Ishikawa (cell line): ENCODE measurements at regions not wholly inside any gene's neighbourhood (a gene's known extent, or its start where the extent isn't known, plus 50 kb on each side); places are given as distances from the start of the nearest gene placed in this dataset.

Experiments
- CEBPB ChIP-seq: IDR thresholded peaks from 2 replicates; pipeline ENCODE4 v1.6.1; 2012
- CREB1 ChIP-seq: IDR thresholded peaks from 2 replicates; pipeline ENCODE4 v1.6.1; 2012; ENCODE audit warnings: low read depth
- EGR1 ChIP-seq: IDR thresholded peaks from 2 replicates; pipeline ENCODE4 v1.6.1; 2012
- EP300 ChIP-seq: IDR thresholded peaks from 2 replicates; pipeline ENCODE4 v1.6.1; 2012; ENCODE audit warnings: borderline replicate concordance
- FOXM1 ChIP-seq: IDR thresholded peaks from 2 replicates; pipeline ENCODE4 v1.6.1; 2012; ENCODE audit warnings: low read depth, borderline replicate concordance
- NFIC ChIP-seq: IDR thresholded peaks from 2 replicates; pipeline ENCODE4 v1.6.1; 2012
- RAD21 ChIP-seq: IDR thresholded peaks from 2 replicates; pipeline ENCODE4 v1.6.1; 2012; ENCODE audit warnings: low read depth
- TAF1 ChIP-seq: IDR thresholded peaks from 2 replicates; pipeline ENCODE4 v1.6.1; 2012; ENCODE audit warnings: low read depth, mild to moderate bottlenecking
- TCF12 ChIP-seq: IDR thresholded peaks from 2 replicates; pipeline ENCODE4 v1.6.1; 2012; ENCODE audit warnings: low read depth
- TEAD4 ChIP-seq: IDR thresholded peaks from 2 replicates; pipeline ENCODE4 v1.6.1; 2012
- YY1 ChIP-seq: IDR thresholded peaks from 2 replicates; pipeline ENCODE4 v1.6.1; 2012; ENCODE audit warnings: low read depth
- ZBTB7A ChIP-seq: IDR thresholded peaks from 2 replicates; pipeline ENCODE4 v1.6.1; 2012; ENCODE audit warnings: low read depth
- TF ChIP-seq, protein P1 (sequence below): IDR thresholded peaks from 2 replicates; pipeline ENCODE4 v1.6.1; 2012
- TF ChIP-seq, protein P2 (sequence below): IDR thresholded peaks from 2 replicates; pipeline ENCODE4 v1.6.1; 2012
- TF ChIP-seq, protein P3 (sequence below): IDR thresholded peaks from 2 replicates; pipeline ENCODE4 v1.6.1; 2012; ENCODE audit warnings: low read depth, mild to moderate bottlenecking

DNA sequence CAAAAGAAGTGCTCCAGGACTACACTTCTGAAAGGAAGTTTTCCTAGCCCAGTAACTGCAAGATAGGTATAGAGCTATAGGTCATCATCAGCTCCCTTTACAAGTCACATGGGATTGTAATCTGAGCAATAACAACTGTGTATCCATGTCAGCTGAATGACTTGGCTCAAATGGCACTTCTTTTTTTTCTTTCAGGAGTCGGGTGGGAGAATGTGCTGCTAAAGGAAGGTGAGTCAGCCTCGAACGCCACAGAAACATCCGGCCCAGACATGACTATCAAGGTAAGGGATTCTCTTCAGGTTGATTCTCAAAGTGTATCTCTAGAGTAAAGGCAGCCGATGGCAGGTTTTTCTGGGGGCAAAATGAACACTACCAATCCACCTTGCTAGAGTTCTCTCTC is 192.2 kb downstream of the C9orf152 start:
- TF ChIP-seq TAF1, result no peak
- no peak for TF ChIP-seq CREB1
- no peak for TF ChIP-seq TEAD4
- TF ChIP-seq EP300, result no peak
- TF ChIP-seq, protein P1, sequence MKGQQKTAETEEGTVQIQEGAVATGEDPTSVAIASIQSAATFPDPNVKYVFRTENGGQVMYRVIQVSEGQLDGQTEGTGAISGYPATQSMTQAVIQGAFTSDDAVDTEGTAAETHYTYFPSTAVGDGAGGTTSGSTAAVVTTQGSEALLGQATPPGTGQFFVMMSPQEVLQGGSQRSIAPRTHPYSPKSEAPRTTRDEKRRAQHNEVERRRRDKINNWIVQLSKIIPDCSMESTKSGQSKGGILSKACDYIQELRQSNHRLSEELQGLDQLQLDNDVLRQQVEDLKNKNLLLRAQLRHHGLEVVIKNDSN, result no peak
- TF ChIP-seq, protein P2, sequence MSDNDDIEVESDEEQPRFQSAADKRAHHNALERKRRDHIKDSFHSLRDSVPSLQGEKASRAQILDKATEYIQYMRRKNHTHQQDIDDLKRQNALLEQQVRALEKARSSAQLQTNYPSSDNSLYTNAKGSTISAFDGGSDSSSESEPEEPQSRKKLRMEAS, result no peak
- TF ChIP-seq CEBPB, result no peak
- TF ChIP-seq, protein P3, sequence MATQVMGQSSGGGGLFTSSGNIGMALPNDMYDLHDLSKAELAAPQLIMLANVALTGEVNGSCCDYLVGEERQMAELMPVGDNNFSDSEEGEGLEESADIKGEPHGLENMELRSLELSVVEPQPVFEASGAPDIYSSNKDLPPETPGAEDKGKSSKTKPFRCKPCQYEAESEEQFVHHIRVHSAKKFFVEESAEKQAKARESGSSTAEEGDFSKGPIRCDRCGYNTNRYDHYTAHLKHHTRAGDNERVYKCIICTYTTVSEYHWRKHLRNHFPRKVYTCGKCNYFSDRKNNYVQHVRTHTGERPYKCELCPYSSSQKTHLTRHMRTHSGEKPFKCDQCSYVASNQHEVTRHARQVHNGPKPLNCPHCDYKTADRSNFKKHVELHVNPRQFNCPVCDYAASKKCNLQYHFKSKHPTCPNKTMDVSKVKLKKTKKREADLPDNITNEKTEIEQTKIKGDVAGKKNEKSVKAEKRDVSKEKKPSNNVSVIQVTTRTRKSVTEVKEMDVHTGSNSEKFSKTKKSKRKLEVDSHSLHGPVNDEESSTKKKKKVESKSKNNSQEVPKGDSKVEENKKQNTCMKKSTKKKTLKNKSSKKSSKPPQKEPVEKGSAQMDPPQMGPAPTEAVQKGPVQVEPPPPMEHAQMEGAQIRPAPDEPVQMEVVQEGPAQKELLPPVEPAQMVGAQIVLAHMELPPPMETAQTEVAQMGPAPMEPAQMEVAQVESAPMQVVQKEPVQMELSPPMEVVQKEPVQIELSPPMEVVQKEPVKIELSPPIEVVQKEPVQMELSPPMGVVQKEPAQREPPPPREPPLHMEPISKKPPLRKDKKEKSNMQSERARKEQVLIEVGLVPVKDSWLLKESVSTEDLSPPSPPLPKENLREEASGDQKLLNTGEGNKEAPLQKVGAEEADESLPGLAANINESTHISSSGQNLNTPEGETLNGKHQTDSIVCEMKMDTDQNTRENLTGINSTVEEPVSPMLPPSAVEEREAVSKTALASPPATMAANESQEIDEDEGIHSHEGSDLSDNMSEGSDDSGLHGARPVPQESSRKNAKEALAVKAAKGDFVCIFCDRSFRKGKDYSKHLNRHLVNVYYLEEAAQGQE, result no peak
- TF ChIP-seq RAD21, result no peak
- TF ChIP-seq ZBTB7A, result no peak
- no peak for TF ChIP-seq YY1
- TF ChIP-seq NFIC, result no peak
- no peak for TF ChIP-seq TCF12
- TF ChIP-seq FOXM1, result no peak
- TF ChIP-seq EGR1, result no peak

DNA sequence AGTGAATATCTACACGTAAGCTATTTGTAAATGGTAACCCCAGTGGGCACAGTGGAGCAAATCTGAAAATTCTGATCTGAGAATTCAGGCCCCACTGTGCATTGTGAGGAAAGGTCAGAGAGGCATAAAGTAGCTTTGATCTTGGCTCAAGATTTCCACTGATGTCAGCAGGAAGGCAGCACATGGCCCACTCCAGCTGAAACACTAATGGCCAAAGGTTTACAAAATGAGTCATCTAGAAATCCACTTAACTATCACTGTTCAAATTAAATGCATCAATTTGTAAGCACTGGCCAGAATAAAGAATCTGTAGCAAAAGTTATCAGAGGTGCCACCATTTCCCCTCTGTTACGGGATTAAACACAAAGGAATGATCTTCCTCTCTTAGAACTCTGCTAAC is 191.6 kb downstream of the C9orf152 start:
- TF ChIP-seq YY1, result no peak
- TF ChIP-seq, protein P3, result no peak
- no peak for TF ChIP-seq TAF1
- TF ChIP-seq EGR1, result no peak
- TF ChIP-seq, protein P1, result no peak
- TF ChIP-seq RAD21, result no peak
- no peak for TF ChIP-seq ZBTB7A

DNA sequence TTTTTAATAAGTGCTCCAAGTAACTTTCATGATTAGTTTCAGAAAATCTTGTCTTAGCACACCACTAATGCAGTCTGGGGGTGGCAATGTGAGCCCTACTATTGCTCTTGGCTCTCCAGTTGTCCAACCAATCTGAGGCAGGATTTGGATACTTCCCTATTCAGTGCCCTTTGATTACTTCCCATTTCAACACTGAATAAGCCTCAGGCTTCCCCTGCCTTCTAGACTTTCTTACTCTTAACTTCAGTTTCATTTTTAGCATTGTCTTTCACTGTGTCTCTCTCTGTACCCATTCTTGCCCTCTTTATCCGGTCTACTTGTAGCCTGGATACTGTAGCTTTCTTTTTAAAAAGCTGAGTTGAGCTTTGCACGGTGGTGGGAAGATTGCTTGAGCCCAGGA is 186.1 kb downstream of the C9orf152 start:
- TF ChIP-seq EP300 (no peak), EGR1 (no peak), RAD21 (no peak), FOXM1 (no peak), TCF12 (no peak), CREB1 (no peak), NFIC (no peak), YY1 (no peak), TAF1 (no peak), TEAD4 (no peak), ZBTB7A (no peak), CEBPB (no peak)
- TF ChIP-seq, protein P2, result no peak
- TF ChIP-seq, protein P3, result no peak

- TF ChIP-seq, protein P3, result no peak
These were observed 182.3 kb downstream of the C9orf152 start for GRCh38 chr9:110025551-110026170.
